ENCODE measurements at regions not wholly inside any gene's neighbourhood (a gene's known extent, or its start where the extent isn't known, plus 50 kb on each side); places are given as distances from the start of the nearest gene placed in this dataset.

- Histone ChIP-seq H3K9me3 (ENCODE audit: severe bottlenecking) (no peaks in the 10 kb centered on the region), H3K27me3 (ENCODE audit: insufficient read depth, low read depth, severe bottlenecking) (no peaks in the 10 kb centered on the region), H3K4me3 (ENCODE audit: low read depth, low read length) (no peak overlapping the region), H3K27ac (no peak overlapping the region), H3K36me3 (no peaks in the 10 kb centered on the region)
- no peak for TF ChIP-seq CTCF (IDR thresholded peaks at IDR 0.05; ENCODE audit: low read depth, low read length)
- no peak for DNase-seq
Observed at GRCh38 chr1:218703836-218704235, 358.7 kb downstream of the TGFB2 start.

- H3K27ac ChIP-seq = no peak overlapping the region
- DNase-seq = no peak
- no peaks in the 10 kb centered on the region for H3K9me3 ChIP-seq (ENCODE audit: severe bottlenecking)
- TF ChIP-seq CTCF (IDR thresholded peaks at IDR 0.05; ENCODE audit: low read depth, low read length) = no peak
- no peaks in the 10 kb centered on the region for H3K27me3 ChIP-seq (ENCODE audit: insufficient read depth, low read depth, severe bottlenecking)
- H3K36me3 ChIP-seq = no peaks in the 10 kb centered on the region
- H3K4me3 ChIP-seq (ENCODE audit: low read depth, low read length) = no peak overlapping the region
Observed at GRCh38 chr1:218705391-218705790, 360.3 kb downstream of the TGFB2 start.

- H3K36me3 ChIP-seq = no peaks in the 10 kb centered on the region
- H3K27me3 ChIP-seq (ENCODE audit: insufficient read depth, low read depth, severe bottlenecking) = no peaks in the 10 kb centered on the region
- H3K27ac ChIP-seq = no peak overlapping the region
- no peak overlapping the region for H3K4me3 ChIP-seq (ENCODE audit: low read depth, low read length)
- no peak for DNase-seq
- no peak for TF ChIP-seq CTCF (IDR thresholded peaks at IDR 0.05; ENCODE audit: low read depth, low read length)
- no peaks in the 10 kb centered on the region for H3K9me3 ChIP-seq (ENCODE audit: severe bottlenecking)
Observed at GRCh38 chr1:218705911-218706893, 361.1 kb downstream of the TGFB2 start.

GRCh38 chr1:218711001-218711400 is 365.9 kb downstream of the TGFB2 start:
- H3K27ac ChIP-seq = no peak overlapping the region
- H3K4me3 ChIP-seq (ENCODE audit: low read depth, low read length) = no peak overlapping the region
- TF ChIP-seq CTCF (IDR thresholded peaks at IDR 0.05; ENCODE audit: low read depth, low read length) = no peak
- H3K27me3 ChIP-seq (ENCODE audit: insufficient read depth, low read depth, severe bottlenecking) = no peaks in the 10 kb centered on the region
- no peak for DNase-seq
- no peaks in the 10 kb centered on the region for H3K36me3 ChIP-seq
- H3K9me3 ChIP-seq (ENCODE audit: severe bottlenecking) = no peaks in the 10 kb centered on the region

- Histone ChIP-seq H3K27ac (no peak overlapping the region), H3K4me3 (ENCODE audit: low read depth, low read length) (no peak overlapping the region), H3K27me3 (ENCODE audit: insufficient read depth, low read depth, severe bottlenecking) (no peaks in the 10 kb centered on the region), H3K9me3 (ENCODE audit: severe bottlenecking) (no peaks in the 10 kb centered on the region), H3K36me3 (no peaks in the 10 kb centered on the region)
- DNase-seq = no peak
- no peak for TF ChIP-seq CTCF (IDR thresholded peaks at IDR 0.05; ENCODE audit: low read depth, low read length)
Observed at GRCh38 chr1:218711884-218712674, 366.9 kb downstream of the TGFB2 start.
